ENCODE measurements at regions not wholly inside any gene's neighbourhood (a gene's known extent, or its start where the extent isn't known, plus 50 kb on each side); places are given as distances from the start of the nearest gene placed in this dataset.

DNA sequence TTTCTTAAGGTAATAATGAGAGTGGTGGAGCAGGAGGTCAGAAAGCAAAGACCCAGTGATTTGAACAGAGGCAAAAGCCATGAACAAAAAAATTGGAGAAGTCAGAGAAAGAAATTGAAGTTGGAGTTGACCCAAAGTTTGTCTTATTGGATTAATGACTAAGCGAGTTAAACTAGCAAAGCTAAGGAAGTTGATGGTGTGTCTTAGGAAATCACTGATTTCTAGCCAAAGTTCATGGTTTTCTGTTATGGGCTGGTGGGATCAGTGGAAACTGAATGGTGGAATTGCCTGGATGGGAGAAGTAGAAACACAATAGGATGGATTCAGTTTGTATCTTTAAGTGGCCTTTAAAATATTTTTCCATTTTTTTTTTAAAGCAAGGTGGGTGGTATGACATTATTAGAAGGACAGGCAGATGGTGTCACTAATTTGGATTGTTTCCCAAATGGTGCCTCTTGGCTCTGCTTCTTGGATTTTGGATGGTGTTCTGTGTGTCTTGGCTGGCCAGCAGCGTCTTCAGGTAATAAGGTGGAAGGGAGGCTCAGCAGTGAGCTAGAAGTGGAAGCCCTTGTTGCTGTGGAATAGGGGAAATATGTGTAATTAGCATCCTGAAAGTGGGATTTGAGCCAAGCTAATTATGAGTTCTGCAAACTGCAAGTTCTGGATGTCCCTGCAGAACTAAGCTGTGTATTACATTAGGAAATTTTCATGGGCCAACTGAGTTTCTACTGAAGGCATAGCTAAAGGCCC lies 302.9 kb downstream of the LMO7 start:
- TF ChIP-seq, protein P1, sequence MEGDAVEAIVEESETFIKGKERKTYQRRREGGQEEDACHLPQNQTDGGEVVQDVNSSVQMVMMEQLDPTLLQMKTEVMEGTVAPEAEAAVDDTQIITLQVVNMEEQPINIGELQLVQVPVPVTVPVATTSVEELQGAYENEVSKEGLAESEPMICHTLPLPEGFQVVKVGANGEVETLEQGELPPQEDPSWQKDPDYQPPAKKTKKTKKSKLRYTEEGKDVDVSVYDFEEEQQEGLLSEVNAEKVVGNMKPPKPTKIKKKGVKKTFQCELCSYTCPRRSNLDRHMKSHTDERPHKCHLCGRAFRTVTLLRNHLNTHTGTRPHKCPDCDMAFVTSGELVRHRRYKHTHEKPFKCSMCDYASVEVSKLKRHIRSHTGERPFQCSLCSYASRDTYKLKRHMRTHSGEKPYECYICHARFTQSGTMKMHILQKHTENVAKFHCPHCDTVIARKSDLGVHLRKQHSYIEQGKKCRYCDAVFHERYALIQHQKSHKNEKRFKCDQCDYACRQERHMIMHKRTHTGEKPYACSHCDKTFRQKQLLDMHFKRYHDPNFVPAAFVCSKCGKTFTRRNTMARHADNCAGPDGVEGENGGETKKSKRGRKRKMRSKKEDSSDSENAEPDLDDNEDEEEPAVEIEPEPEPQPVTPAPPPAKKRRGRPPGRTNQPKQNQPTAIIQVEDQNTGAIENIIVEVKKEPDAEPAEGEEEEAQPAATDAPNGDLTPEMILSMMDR (IDR thresholded peaks at IDR 0.05): no peak
- no peak for TF ChIP-seq POLR2A (IDR thresholded peaks at IDR 0.05)

Data from testis (tissue), 2 donors.